Endodermal cell (in vitro differentiated cells): ENCODE measurements at regions not wholly inside any gene's neighbourhood (a gene's known extent, or its start where the extent isn't known, plus 50 kb on each side); places are given as distances from the start of the nearest gene placed in this dataset.
"Not testable (repeated sequence)": the region's sequence is repeated elsewhere in the genome, so short reads cannot be mapped to it uniquely, and the experiment has no call there.

ENCODE experiments used
- DNase-seq: peaks from one replicate; pipeline ENCODE4 v3.0.0-alpha.2; 2017
- H3K27ac ChIP-seq: 2 replicates; pipeline ENCODE4 v1.5.1; 2013; ENCODE audit warnings: mild to moderate bottlenecking, low read depth, low read length, moderate library complexity
- H3K27me3 ChIP-seq: 2 replicates; pipeline ENCODE4 v1.6.1; 2013; ENCODE audit warnings: mild to moderate bottlenecking, low read length, moderate library complexity; ENCODE audit not compliant: insufficient read depth, control insufficient read depth, poor library complexity, severe bottlenecking
- H3K36me3 ChIP-seq: 2 replicates; pipeline ENCODE4 v1.7.0; 2013; ENCODE audit warnings: mild to moderate bottlenecking, low read length, moderate library complexity; ENCODE audit not compliant: control insufficient read depth, insufficient read depth
- H3K4me1 ChIP-seq: one replicate; pipeline ENCODE4 v1.7.0; 2013; ENCODE audit warnings: low read length; ENCODE audit not compliant: control insufficient read depth, insufficient read depth
- H3K4me3 ChIP-seq: 2 replicates; pipeline ENCODE4 v1.5.1; 2013; ENCODE audit warnings: mild to moderate bottlenecking, low read length, moderate library complexity
- H3K9ac ChIP-seq: 2 replicates; pipeline ENCODE4 v1.6.1; 2013; ENCODE audit warnings: mild to moderate bottlenecking, low read length, moderate library complexity; ENCODE audit not compliant: poor library complexity, severe bottlenecking; ENCODE audit errors: extremely low read depth
- H3K9me3 ChIP-seq: 2 replicates; pipeline ENCODE4 v1.6.1; 2013; ENCODE audit warnings: mild to moderate bottlenecking, low read length, moderate library complexity; ENCODE audit not compliant: control insufficient read depth
- H3K27ac Mint-ChIP-seq: 2 replicates; pipeline ENCODE4 v1.8.0; 2020; ENCODE audit warnings: mixed read lengths
- H3K27me3 Mint-ChIP-seq: 2 replicates; pipeline ENCODE4 v1.8.0; 2021; ENCODE audit warnings: mild to moderate bottlenecking, mixed read lengths; ENCODE audit not compliant: insufficient read depth
- H3K36me3 Mint-ChIP-seq: 2 replicates; pipeline ENCODE4 v1.8.0; 2020; ENCODE audit warnings: low read depth, mixed read lengths
- H3K4me1 Mint-ChIP-seq: 2 replicates; pipeline ENCODE4 v1.8.0; 2020; ENCODE audit warnings: mixed read lengths
- H3K4me3 Mint-ChIP-seq: 2 replicates; pipeline ENCODE4 v1.8.0; 2020; ENCODE audit warnings: mild to moderate bottlenecking, moderate library complexity, mixed read lengths
- H3K9me3 Mint-ChIP-seq: 2 replicates; pipeline ENCODE4 v1.8.0; 2020; ENCODE audit warnings: mild to moderate bottlenecking, mixed read lengths
- WGBS, 2 experiments: methylation state at CpG; one replicate each; pipeline versions ENCODE4 v1.1.5 to v1.1.7; 2013; ENCODE audit warnings: missing lambda C conversion rate in 2 of 2, mixed read lengths in 1 of 2; ENCODE audit not compliant: insufficient coverage in 1 of 2, insufficient read length in 1 of 2; 5-methylcytosine and 5-hydroxymethylcytosine counted together
- TF ChIP-seq, protein P1 (sequence below): fragments of 200-600 bp; sonication (generic); conservative IDR thresholded peaks from 2 replicates; pipeline ENCODE4 v1.5.0; 2021; ENCODE audit warnings: antibody characterized with exemption, mild to moderate bottlenecking

DNA sequence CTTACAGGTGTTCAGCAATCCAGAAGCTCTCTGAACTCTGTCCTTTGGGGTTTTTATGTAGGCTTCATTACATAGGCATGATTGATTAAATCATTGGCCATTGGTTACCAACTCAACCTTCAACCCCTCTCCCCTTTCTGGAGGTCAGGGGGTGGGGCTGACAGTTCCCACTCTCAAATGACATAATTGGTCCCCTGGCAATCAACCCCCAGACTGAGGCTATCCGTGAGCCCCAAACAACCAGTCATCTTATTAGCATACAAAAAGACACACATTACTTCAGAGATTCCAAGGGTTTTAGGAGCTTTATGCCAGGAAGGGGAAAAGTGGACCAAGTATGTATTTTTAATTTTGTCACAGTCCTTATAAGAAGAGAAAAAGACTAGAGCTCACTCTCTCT lies 92.1 kb downstream of the ZNF467 start:
- no peaks in the 10 kb centered on the region for H3K36me3 Mint-ChIP-seq
- TF ChIP-seq, protein P1, sequence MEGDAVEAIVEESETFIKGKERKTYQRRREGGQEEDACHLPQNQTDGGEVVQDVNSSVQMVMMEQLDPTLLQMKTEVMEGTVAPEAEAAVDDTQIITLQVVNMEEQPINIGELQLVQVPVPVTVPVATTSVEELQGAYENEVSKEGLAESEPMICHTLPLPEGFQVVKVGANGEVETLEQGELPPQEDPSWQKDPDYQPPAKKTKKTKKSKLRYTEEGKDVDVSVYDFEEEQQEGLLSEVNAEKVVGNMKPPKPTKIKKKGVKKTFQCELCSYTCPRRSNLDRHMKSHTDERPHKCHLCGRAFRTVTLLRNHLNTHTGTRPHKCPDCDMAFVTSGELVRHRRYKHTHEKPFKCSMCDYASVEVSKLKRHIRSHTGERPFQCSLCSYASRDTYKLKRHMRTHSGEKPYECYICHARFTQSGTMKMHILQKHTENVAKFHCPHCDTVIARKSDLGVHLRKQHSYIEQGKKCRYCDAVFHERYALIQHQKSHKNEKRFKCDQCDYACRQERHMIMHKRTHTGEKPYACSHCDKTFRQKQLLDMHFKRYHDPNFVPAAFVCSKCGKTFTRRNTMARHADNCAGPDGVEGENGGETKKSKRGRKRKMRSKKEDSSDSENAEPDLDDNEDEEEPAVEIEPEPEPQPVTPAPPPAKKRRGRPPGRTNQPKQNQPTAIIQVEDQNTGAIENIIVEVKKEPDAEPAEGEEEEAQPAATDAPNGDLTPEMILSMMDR, result no peak
- H3K27ac ChIP-seq, result no peak overlapping the region

GRCh38 chr7:149680331-149681025 lies 92.9 kb downstream of the ZNF467 start:
- H3K9ac ChIP-seq, result no peak overlapping the region
- H3K27ac ChIP-seq, result no peak overlapping the region
- Mint-ChIP-seq H3K4me1 (peaks cover 27% of the 10 kb centered on the region), H3K27me3 (peaks cover 5% of the 10 kb centered on the region), H3K36me3 (no peaks in the 10 kb centered on the region), H3K9me3 (peaks cover 7% of the 10 kb centered on the region), H3K4me3 (no peak overlapping the region), H3K27ac (no peak overlapping the region)
- H3K9me3 ChIP-seq, result peaks cover 20% of the 10 kb centered on the region
- TF ChIP-seq, protein P1, result no peak
- H3K27me3 ChIP-seq, result no peaks in the 10 kb centered on the region
- no peaks in the 10 kb centered on the region for H3K36me3 ChIP-seq
- no peak for DNase-seq
- peak overlapping the region; percentile 42 for H3K4me3 ChIP-seq
- H3K4me1 ChIP-seq, result peaks cover 7% of the 10 kb centered on the region
- WGBS, 2 experiments, result 89% methylated on average over 1 of the region's 2 CpGs; no CpG with 5 or more reads in 1 of the 2 experiments

More for the DNA sequence above, 92.1 kb downstream of the ZNF467 start:
- H3K36me3 ChIP-seq, result no peaks in the 10 kb centered on the region
- H3K4me1 ChIP-seq, result peaks cover 7% of the 10 kb centered on the region
- Mint-ChIP-seq H3K27ac (peak overlapping the region; percentile 86), H3K9me3 (peaks cover 7% of the 10 kb centered on the region), H3K27me3 (peaks cover 3% of the 10 kb centered on the region), H3K4me1 (peaks cover 27% of the 10 kb centered on the region), H3K4me3 (no peak overlapping the region)
- peak overlapping the region; percentile 42 for H3K4me3 ChIP-seq
- no peak for DNase-seq
- no peaks in the 10 kb centered on the region for H3K27me3 ChIP-seq
- 77% methylated on average over 1 of the region's 1 CpG; no CpG with 5 or more reads in 1 of the 2 experiments for WGBS, 2 experiments
- no peak overlapping the region for H3K9ac ChIP-seq
- H3K9me3 ChIP-seq, result peaks cover 20% of the 10 kb centered on the region

- H3K27ac ChIP-seq, H3K27me3 Mint-ChIP-seq, DNase-seq, H3K36me3 ChIP-seq, H3K27ac Mint-ChIP-seq, H3K27me3 ChIP-seq, H3K4me1 ChIP-seq, H3K9me3 Mint-ChIP-seq, H3K36me3 Mint-ChIP-seq, H3K9me3 ChIP-seq, H3K4me3 Mint-ChIP-seq, H3K4me3 ChIP-seq, H3K9ac ChIP-seq: not testable (repeated sequence)
- WGBS, 2 experiments, result 93 to 96% methylated on average over 6 to 10 of the region's 10 CpGs
- H3K4me1 Mint-ChIP-seq, result peaks cover 22% of the 10 kb centered on the region
Measured at GRCh38 chr7:149674728-149675385, 98.5 kb downstream of the ZNF467 start.
